ENCODE measurements at regions not wholly inside any gene's neighbourhood (a gene's known extent, or its start where the extent isn't known, plus 50 kb on each side); places are given as distances from the start of the nearest gene placed in this dataset.

GRCh38 chr7:136210664-136211063 is 233.5 kb upstream of the MTPN start:
- TF ChIP-seq USF2 (IDR thresholded peaks at IDR 0.05; ENCODE audit: low read length), result no peak
- no peak for TF ChIP-seq SIN3A (conservative IDR thresholded peaks at IDR 0.05 in 1 of 2, IDR thresholded peaks at IDR 0.05 in 1 of 2; ENCODE audit: low read depth in 1 of 2, low read length in 2 of 2)
- TF ChIP-seq, protein P1, sequence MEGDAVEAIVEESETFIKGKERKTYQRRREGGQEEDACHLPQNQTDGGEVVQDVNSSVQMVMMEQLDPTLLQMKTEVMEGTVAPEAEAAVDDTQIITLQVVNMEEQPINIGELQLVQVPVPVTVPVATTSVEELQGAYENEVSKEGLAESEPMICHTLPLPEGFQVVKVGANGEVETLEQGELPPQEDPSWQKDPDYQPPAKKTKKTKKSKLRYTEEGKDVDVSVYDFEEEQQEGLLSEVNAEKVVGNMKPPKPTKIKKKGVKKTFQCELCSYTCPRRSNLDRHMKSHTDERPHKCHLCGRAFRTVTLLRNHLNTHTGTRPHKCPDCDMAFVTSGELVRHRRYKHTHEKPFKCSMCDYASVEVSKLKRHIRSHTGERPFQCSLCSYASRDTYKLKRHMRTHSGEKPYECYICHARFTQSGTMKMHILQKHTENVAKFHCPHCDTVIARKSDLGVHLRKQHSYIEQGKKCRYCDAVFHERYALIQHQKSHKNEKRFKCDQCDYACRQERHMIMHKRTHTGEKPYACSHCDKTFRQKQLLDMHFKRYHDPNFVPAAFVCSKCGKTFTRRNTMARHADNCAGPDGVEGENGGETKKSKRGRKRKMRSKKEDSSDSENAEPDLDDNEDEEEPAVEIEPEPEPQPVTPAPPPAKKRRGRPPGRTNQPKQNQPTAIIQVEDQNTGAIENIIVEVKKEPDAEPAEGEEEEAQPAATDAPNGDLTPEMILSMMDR (IDR thresholded peaks at IDR 0.05; ENCODE audit: control extremely low read depth in 1 of 3, insufficient read depth in 1 of 3, low read depth in 1 of 3, low read length in 3 of 3), result no peak
- TF ChIP-seq CTBP2 (IDR thresholded peaks at IDR 0.05; ENCODE audit: borderline replicate concordance, insufficient read depth, insufficient read length, low read length), result no peak
- TF ChIP-seq MAFK (IDR thresholded peaks at IDR 0.05; ENCODE audit: low read depth, low read length), result no peak
- no peak for TF ChIP-seq POLR2AphosphoS5 (IDR thresholded peaks at IDR 0.05; ENCODE audit: low read depth, low read length)
- no peak for TF ChIP-seq RAD21 (IDR thresholded peaks at IDR 0.05 in 1 of 2, conservative IDR thresholded peaks at IDR 0.05 in 1 of 2; ENCODE audit: low read depth in 2 of 2, low read length in 2 of 2)
- no peak for TF ChIP-seq EZH2 (IDR thresholded peaks at IDR 0.05; ENCODE audit: low read depth, low read length, severe bottlenecking)
- no peak for TF ChIP-seq EGR1 (IDR thresholded peaks at IDR 0.05; ENCODE audit: borderline replicate concordance, low read depth, low read length)
- TF ChIP-seq BRCA1 (IDR thresholded peaks at IDR 0.05; ENCODE audit: low read depth, low read length), result no peak
- TF ChIP-seq TBP (IDR thresholded peaks at IDR 0.05; ENCODE audit: low read depth, low read length), result no peak
- TF ChIP-seq POLR2A (IDR thresholded peaks at IDR 0.05; ENCODE audit: control extremely low read depth in 1 of 2, low read depth in 2 of 2, low read length in 2 of 2), result no peak
